ENCODE measurements at regions not wholly inside any gene's neighbourhood (a gene's known extent, or its start where the extent isn't known, plus 50 kb on each side); places are given as distances from the start of the nearest gene placed in this dataset.

- no peak overlapping the region for H3K9ac ChIP-seq (ENCODE audit: insufficient read length)
- no peaks in the 10 kb centered on the region for H3K9me3 ChIP-seq (ENCODE audit: low read depth, low read length)
- TF ChIP-seq EZH2 (IDR thresholded peaks at IDR 0.05), result no peak
- TF ChIP-seq POLR2AphosphoS5 (IDR thresholded peaks at IDR 0.05; ENCODE audit: borderline replicate concordance, low read depth, low read length), result no peak
- no peak for TF ChIP-seq FOXP2 (optimal IDR thresholded peaks at IDR 0.05; ENCODE audit: control extremely low read depth, extremely low read length, insufficient read depth)
- no peak overlapping the region for H3K4me3 ChIP-seq
- no peak for DNase-seq (ENCODE audit: low read depth, low spot score)
- H3K27ac ChIP-seq, result no peak overlapping the region
- no peaks in the 10 kb centered on the region for H3K36me3 ChIP-seq (ENCODE audit: insufficient read depth, low read length)
Observed at GRCh38 chr1:80392529-80392928, 1386.0 kb upstream of the ADGRL4 start.

DNA sequence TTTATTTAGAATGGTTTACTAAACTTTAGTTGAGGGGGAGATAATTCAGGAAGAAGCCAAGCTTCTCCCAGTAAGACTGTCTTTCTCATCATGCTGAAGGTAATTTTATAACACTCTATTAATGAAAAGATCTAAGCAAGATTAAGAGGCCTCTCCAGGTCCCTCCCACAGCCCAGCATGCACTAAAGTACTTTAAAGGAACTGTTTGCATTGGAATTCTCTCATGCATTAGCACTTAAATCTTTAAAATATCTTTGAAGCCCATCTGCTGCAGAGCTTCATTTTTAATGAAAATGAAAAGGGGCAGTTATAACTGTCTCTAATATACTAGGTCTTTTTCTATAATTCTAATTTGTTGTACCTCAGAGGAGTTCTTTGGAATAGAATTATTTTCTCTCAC lies 1379.1 kb upstream of the ADGRL4 start:
- H3K36me3 ChIP-seq (ENCODE audit: insufficient read depth, low read length), result no peaks in the 10 kb centered on the region
- H3K9me3 ChIP-seq (ENCODE audit: low read depth, low read length), result no peaks in the 10 kb centered on the region
- no peak for TF ChIP-seq POLR2AphosphoS5 (IDR thresholded peaks at IDR 0.05; ENCODE audit: borderline replicate concordance, low read depth, low read length)
- TF ChIP-seq FOXP2 (optimal IDR thresholded peaks at IDR 0.05; ENCODE audit: control extremely low read depth, extremely low read length, insufficient read depth), result no peak
- no peak for TF ChIP-seq EZH2 (IDR thresholded peaks at IDR 0.05)
- no peak overlapping the region for H3K27ac ChIP-seq
- no peak overlapping the region for H3K4me3 ChIP-seq
- DNase-seq (ENCODE audit: low read depth, low spot score), result no peak
- no peak overlapping the region for H3K9ac ChIP-seq (ENCODE audit: insufficient read length)

GRCh38 chr1:80384959-80385358 lies 1378.4 kb upstream of the ADGRL4 start:
- H3K27ac ChIP-seq, result no peak overlapping the region
- TF ChIP-seq POLR2AphosphoS5 (IDR thresholded peaks at IDR 0.05; ENCODE audit: borderline replicate concordance, low read depth, low read length), result no peak
- TF ChIP-seq FOXP2 (optimal IDR thresholded peaks at IDR 0.05; ENCODE audit: control extremely low read depth, extremely low read length, insufficient read depth), result no peak
- TF ChIP-seq EZH2 (IDR thresholded peaks at IDR 0.05), result no peak
- no peak overlapping the region for H3K9ac ChIP-seq (ENCODE audit: insufficient read length)
- H3K4me3 ChIP-seq, result no peak overlapping the region
- DNase-seq (ENCODE audit: low read depth, low spot score), result no peak
- no peaks in the 10 kb centered on the region for H3K36me3 ChIP-seq (ENCODE audit: insufficient read depth, low read length)
- no peaks in the 10 kb centered on the region for H3K9me3 ChIP-seq (ENCODE audit: low read depth, low read length)

- DNase-seq (ENCODE audit: low read depth, low spot score), result no peak
- Histone ChIP-seq H3K9ac (ENCODE audit: insufficient read length) (no peak overlapping the region), H3K9me3 (ENCODE audit: low read depth, low read length) (no peaks in the 10 kb centered on the region), H3K4me3 (no peak overlapping the region), H3K36me3 (ENCODE audit: insufficient read depth, low read length) (no peaks in the 10 kb centered on the region), H3K27ac (no peak overlapping the region)
- no peak for TF ChIP-seq POLR2AphosphoS5 (IDR thresholded peaks at IDR 0.05; ENCODE audit: borderline replicate concordance, low read depth, low read length)
- TF ChIP-seq FOXP2 (optimal IDR thresholded peaks at IDR 0.05; ENCODE audit: control extremely low read depth, extremely low read length, insufficient read depth), result no peak
- no peak for TF ChIP-seq EZH2 (IDR thresholded peaks at IDR 0.05)
Observed at GRCh38 chr1:80384083-80384830, 1377.7 kb upstream of the ADGRL4 start.

GRCh38 chr1:80375662-80376061 lies 1369.1 kb upstream of the ADGRL4 start:
- H3K9ac ChIP-seq (ENCODE audit: insufficient read length), result no peak overlapping the region
- H3K4me3 ChIP-seq, result no peak overlapping the region
- H3K36me3 ChIP-seq (ENCODE audit: insufficient read depth, low read length), result no peaks in the 10 kb centered on the region
- no peak for DNase-seq (ENCODE audit: low read depth, low spot score)
- TF ChIP-seq POLR2AphosphoS5 (IDR thresholded peaks at IDR 0.05; ENCODE audit: borderline replicate concordance, low read depth, low read length) (no peak), FOXP2 (optimal IDR thresholded peaks at IDR 0.05; ENCODE audit: control extremely low read depth, extremely low read length, insufficient read depth) (no peak), EZH2 (IDR thresholded peaks at IDR 0.05) (no peak)
- H3K27ac ChIP-seq, result no peak overlapping the region
- no peaks in the 10 kb centered on the region for H3K9me3 ChIP-seq (ENCODE audit: low read depth, low read length)

DNA sequence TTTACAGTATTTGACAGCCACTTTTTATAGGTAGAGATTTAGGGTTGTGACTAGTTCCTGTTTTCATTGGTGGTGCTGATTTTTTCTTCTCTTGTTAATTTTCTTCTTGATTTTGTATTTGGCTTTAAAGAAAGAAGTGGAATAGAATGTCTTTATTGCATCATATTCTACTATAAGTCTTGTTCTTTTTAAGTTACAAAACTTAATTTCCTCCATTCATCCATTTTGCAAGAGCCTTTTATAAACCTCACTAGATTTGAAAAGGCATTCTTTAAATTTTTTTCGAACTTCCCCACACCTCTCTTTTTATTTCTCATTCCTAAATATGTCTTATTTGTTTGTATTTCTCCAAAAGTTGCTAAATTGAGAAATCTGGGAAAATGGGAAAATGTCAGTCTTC lies 1368.6 kb upstream of the ADGRL4 start:
- H3K9ac ChIP-seq (ENCODE audit: insufficient read length), result no peak overlapping the region
- DNase-seq (ENCODE audit: low read depth, low spot score), result no peak
- TF ChIP-seq EZH2 (IDR thresholded peaks at IDR 0.05), result no peak
- TF ChIP-seq POLR2AphosphoS5 (IDR thresholded peaks at IDR 0.05; ENCODE audit: borderline replicate concordance, low read depth, low read length), result no peak
- TF ChIP-seq FOXP2 (optimal IDR thresholded peaks at IDR 0.05; ENCODE audit: control extremely low read depth, extremely low read length, insufficient read depth), result no peak
- no peaks in the 10 kb centered on the region for H3K9me3 ChIP-seq (ENCODE audit: low read depth, low read length)
- no peak overlapping the region for H3K27ac ChIP-seq
- no peaks in the 10 kb centered on the region for H3K36me3 ChIP-seq (ENCODE audit: insufficient read depth, low read length)
- no peak overlapping the region for H3K4me3 ChIP-seq

- DNase-seq (ENCODE audit: low read depth, low spot score), result no peak
- H3K9me3 ChIP-seq (ENCODE audit: low read depth, low read length), result no peaks in the 10 kb centered on the region
- H3K9ac ChIP-seq (ENCODE audit: insufficient read length), result no peak overlapping the region
- no peak overlapping the region for H3K4me3 ChIP-seq
- no peak overlapping the region for H3K27ac ChIP-seq
- no peak for TF ChIP-seq POLR2AphosphoS5 (IDR thresholded peaks at IDR 0.05; ENCODE audit: borderline replicate concordance, low read depth, low read length)
- no peak for TF ChIP-seq EZH2 (IDR thresholded peaks at IDR 0.05)
- no peak for TF ChIP-seq FOXP2 (optimal IDR thresholded peaks at IDR 0.05; ENCODE audit: control extremely low read depth, extremely low read length, insufficient read depth)
- no peaks in the 10 kb centered on the region for H3K36me3 ChIP-seq (ENCODE audit: insufficient read depth, low read length)
Observed at GRCh38 chr1:80369780-80370179, 1363.2 kb upstream of the ADGRL4 start.

DNA sequence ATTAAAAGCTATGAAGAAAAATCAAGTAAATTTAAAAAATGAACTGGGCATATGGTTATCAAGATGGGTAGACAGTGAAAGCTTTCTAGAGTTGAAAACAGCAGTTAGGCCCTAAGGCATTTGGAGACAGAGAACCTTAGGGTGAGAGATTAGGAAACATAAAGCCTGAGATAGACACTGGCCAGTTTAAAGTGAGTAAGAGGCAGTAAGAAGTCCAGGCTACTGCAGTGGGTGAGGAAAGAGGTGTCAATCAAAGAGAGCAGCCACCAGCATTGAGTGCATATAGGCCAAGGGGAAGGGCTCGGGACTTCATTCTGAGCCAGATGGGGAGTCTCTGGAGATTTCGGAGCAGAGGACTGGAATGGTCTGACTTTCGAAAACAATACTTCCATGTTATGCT lies 1360.5 kb upstream of the ADGRL4 start:
- no peak overlapping the region for H3K4me3 ChIP-seq
- H3K9me3 ChIP-seq (ENCODE audit: low read depth, low read length), result no peaks in the 10 kb centered on the region
- TF ChIP-seq POLR2AphosphoS5 (IDR thresholded peaks at IDR 0.05; ENCODE audit: borderline replicate concordance, low read depth, low read length), result no peak
- no peak for TF ChIP-seq FOXP2 (optimal IDR thresholded peaks at IDR 0.05; ENCODE audit: control extremely low read depth, extremely low read length, insufficient read depth)
- no peak for TF ChIP-seq EZH2 (IDR thresholded peaks at IDR 0.05)
- H3K36me3 ChIP-seq (ENCODE audit: insufficient read depth, low read length), result no peaks in the 10 kb centered on the region
- H3K9ac ChIP-seq (ENCODE audit: insufficient read length), result no peak overlapping the region
- DNase-seq (ENCODE audit: low read depth, low spot score), result no peak
- no peak overlapping the region for H3K27ac ChIP-seq

All from SK-N-MC (cell line).